BJ (cell line): ENCODE measurements at regions not wholly inside any gene's neighbourhood (a gene's known extent, or its start where the extent isn't known, plus 50 kb on each side); places are given as distances from the start of the nearest gene placed in this dataset.

Source experiments
- CTCF ChIA-PET: fragments of 350-600 bp; formaldehyde crosslinking; extraction: SDS; loops from one replicate; lab custom pipeline; 2021; ENCODE audit warnings: antibody characterized with exemption, inconsistent platforms; lab: Yijun Ruan, JAX
- POLR2A ChIA-PET: fragments of 300-600 bp; sonication (Branson Sonifier 250); formaldehyde crosslinking; extraction: SDS; loops from one replicate; lab custom pipeline; 2021; ENCODE audit warnings: antibody characterized with exemption; lab: Charles Lee
- DNase-seq: peaks from one replicate; pipeline ENCODE4 v3.0.0-alpha.2; 2011; ENCODE audit warnings: low read depth
- H3K27me3 ChIP-seq: 2 replicates; pipeline ENCODE4 v1.6.0; 2011; ENCODE audit warnings: low read length; ENCODE audit not compliant: control insufficient read depth, insufficient read depth
- H3K36me3 ChIP-seq: 2 replicates; pipeline ENCODE4 v1.5.1; 2011; ENCODE audit warnings: low read length; ENCODE audit not compliant: control insufficient read depth, insufficient read depth
- H3K4me3 ChIP-seq: 2 replicates; pipeline ENCODE4 v1.5.1; 2011; ENCODE audit warnings: low read depth, mild to moderate bottlenecking, control low read depth, low read length
- TF ChIP-seq, protein P1 (sequence below): IDR thresholded peaks from 2 replicates; pipeline ENCODE4 v1.5.1; 2011; ENCODE audit warnings: low read depth, mild to moderate bottlenecking, control low read depth, inconsistent platforms, low read length, moderate library complexity; ENCODE audit not compliant: insufficient read depth

DNA sequence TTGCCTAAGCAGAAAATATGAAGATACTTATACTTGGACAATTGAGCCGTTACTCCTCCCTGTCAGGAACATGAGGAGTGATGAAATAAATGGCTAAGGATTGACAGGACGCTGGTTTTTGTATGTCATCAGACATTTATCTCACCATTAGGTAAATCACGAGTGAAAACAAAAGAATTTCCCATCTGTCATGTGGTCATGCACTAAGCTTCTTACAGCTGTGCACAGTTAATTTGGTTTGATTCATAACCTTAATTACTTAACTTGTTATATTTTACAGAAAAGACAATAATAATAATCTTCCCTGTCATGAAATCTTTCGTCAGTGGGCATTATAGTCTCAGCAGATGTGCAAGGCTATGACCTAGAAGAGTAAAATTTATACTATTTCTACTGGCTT, 266.5 kb downstream of the HGF start:
- Histone ChIP-seq H3K36me3 (no peaks in the 10 kb centered on the region), H3K27me3 (no peaks in the 10 kb centered on the region), H3K4me3 (no peak overlapping the region)
- no peak for DNase-seq
- POLR2A ChIA-PET: no interaction called here
- CTCF ChIA-PET: interaction anchor here (0.7 to 1.2 kb wide), 3 partner anchors 210 to 734 kb away, joined by 3 read pairs; no protein-coding TSS in a partner anchor
- TF ChIP-seq, protein P1, sequence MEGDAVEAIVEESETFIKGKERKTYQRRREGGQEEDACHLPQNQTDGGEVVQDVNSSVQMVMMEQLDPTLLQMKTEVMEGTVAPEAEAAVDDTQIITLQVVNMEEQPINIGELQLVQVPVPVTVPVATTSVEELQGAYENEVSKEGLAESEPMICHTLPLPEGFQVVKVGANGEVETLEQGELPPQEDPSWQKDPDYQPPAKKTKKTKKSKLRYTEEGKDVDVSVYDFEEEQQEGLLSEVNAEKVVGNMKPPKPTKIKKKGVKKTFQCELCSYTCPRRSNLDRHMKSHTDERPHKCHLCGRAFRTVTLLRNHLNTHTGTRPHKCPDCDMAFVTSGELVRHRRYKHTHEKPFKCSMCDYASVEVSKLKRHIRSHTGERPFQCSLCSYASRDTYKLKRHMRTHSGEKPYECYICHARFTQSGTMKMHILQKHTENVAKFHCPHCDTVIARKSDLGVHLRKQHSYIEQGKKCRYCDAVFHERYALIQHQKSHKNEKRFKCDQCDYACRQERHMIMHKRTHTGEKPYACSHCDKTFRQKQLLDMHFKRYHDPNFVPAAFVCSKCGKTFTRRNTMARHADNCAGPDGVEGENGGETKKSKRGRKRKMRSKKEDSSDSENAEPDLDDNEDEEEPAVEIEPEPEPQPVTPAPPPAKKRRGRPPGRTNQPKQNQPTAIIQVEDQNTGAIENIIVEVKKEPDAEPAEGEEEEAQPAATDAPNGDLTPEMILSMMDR: no peak

GRCh38 chr7:81501220-81501619, 268.6 kb downstream of the HGF start:
- POLR2A ChIA-PET: interaction anchor here (0.7 kb wide), 1 partner anchor 16 kb away, joined by 3 read pairs; no protein-coding TSS in a partner anchor
- DNase-seq: no peak
- H3K36me3 ChIP-seq: no peaks in the 10 kb centered on the region
- no peaks in the 10 kb centered on the region for H3K27me3 ChIP-seq
- TF ChIP-seq, protein P1: peak; percentile 29
- CTCF ChIA-PET: interaction anchor here (0.6 to 3.1 kb wide), 14 partner anchors 9 to 1228 kb away, joined by 3 to 32 read pairs (median 5); partner anchors contain the start of gene HGF
- H3K4me3 ChIP-seq: no peak overlapping the region

DNA sequence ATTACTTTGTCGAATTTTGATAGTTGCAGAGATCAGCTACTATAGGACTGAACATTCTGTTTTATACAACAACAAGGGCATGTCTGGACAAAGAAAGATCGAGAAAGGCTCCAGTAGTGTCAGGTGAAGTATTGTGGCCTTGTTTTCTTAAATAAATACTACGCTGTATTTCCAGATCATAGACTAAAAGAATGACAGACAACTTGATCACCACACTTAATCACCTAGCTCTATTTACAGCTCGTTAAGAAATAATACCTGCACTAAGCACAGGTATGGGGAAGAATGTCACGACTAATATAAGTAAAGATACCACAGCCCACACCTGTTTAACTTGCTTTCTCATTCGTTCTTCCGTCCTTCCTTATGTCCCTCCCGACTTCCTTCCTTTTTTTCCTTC, 269.2 kb downstream of the HGF start:
- no peak for DNase-seq
- Histone ChIP-seq H3K27me3 (no peaks in the 10 kb centered on the region), H3K4me3 (no peak overlapping the region), H3K36me3 (no peaks in the 10 kb centered on the region)
- TF ChIP-seq, protein P1: no peak
- POLR2A ChIA-PET: interaction anchor here (0.7 kb wide), 1 partner anchor 15 kb away, joined by 3 read pairs; no protein-coding TSS in a partner anchor
- CTCF ChIA-PET: interaction anchor here (0.6 to 3.1 kb wide), 17 partner anchors 10 to 1229 kb away, joined by 3 to 32 read pairs (median 3); partner anchors contain the start of gene HGF

- Histone ChIP-seq H3K27me3 (no peaks in the 10 kb centered on the region), H3K4me3 (no peak overlapping the region), H3K36me3 (no peaks in the 10 kb centered on the region)
- ChIA-PET POLR2A (no interaction called here), CTCF (interaction anchor here (0.7 to 3.1 kb wide), 17 partner anchors 11 to 1110 kb away, joined by 3 to 32 read pairs (median 3); partner anchors contain the start of gene HGF)
- peak; percentile 60 for DNase-seq
- TF ChIP-seq, protein P1: peak; percentile 51
These were observed 270.4 kb downstream of the HGF start for GRCh38 chr7:81499262-81500116.

DNA sequence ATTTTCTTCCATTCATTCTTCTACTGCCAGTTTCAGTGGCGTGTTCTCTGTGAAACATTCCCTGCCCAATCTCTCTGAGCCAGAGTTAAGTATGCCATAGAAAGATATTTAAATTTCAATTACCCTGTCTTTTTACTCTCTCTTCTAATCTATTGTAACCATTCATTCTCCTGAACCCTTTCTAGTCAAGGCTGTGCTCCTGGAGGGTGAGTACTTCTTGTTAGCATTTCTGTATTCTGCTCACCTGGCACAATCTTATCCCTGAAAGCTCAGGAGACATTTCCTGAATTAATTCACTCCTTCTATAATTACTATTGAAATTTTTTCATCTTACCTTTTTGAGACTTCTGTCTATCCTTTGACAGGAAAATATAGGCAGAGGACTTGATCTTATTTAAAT, 271.7 kb downstream of the HGF start:
- no peaks in the 10 kb centered on the region for H3K27me3 ChIP-seq

More for the DNA sequence above, 271.7 kb downstream of the HGF start:
- no peaks in the 10 kb centered on the region for H3K36me3 ChIP-seq
- TF ChIP-seq, protein P1: no peak
- ChIA-PET CTCF (interaction anchor here (0.6 to 2.5 kb wide), 7 partner anchors 10 to 1108 kb away, joined by 4 to 22 read pairs (median 7); partner anchors contain the start of gene HGF), POLR2A (no interaction called here)
- DNase-seq: no peak
- no peak overlapping the region for H3K4me3 ChIP-seq
